Keratinocyte (primary cell): ENCODE measurements at regions not wholly inside any gene's neighbourhood (a gene's known extent, or its start where the extent isn't known, plus 50 kb on each side); places are given as distances from the start of the nearest gene placed in this dataset.

Experiments used
- DNase-seq: peaks from one replicate; pipeline ENCODE4 v3.0.0-alpha.2; 2011; ENCODE audit warnings: low read depth, missing footprints, low spot score
- FAIRE-seq: peaks from 2 replicates; lab custom pipeline; 2011; peaks lifted over from hg19 to GRCh38; lab: Jason Lieb, UNC
- H2AFZ ChIP-seq: 2 replicates; pipeline ENCODE4 v1.6.0; 2012; ENCODE audit warnings: low read length, control low read depth, inconsistent platforms; ENCODE audit not compliant: control insufficient read depth
- H3K27ac ChIP-seq: 2 replicates; pipeline ENCODE4 v1.5.1; 2011; ENCODE audit warnings: low read length; ENCODE audit not compliant: control insufficient read depth, insufficient read depth
- H3K27me3 ChIP-seq: 3 replicates; pipeline ENCODE4 v1.6.0; 2011; ENCODE audit warnings: low read length; ENCODE audit not compliant: control insufficient read depth, insufficient read depth; ENCODE audit errors: extremely low read depth
- H3K36me3 ChIP-seq, 2 experiments: 2 replicates in 1 of 2; 3 replicates in 1 of 2; pipeline ENCODE4 v1.5.1; 2011; ENCODE audit warnings: low read length in 2 of 2, mild to moderate bottlenecking in 1 of 2; ENCODE audit not compliant: control insufficient read depth in 2 of 2, insufficient read depth in 2 of 2; ENCODE audit errors: extremely low read depth in 1 of 2
- H3K4me1 ChIP-seq: 3 replicates; pipeline ENCODE4 v1.5.1; 2011; ENCODE audit warnings: low read length; ENCODE audit not compliant: control insufficient read depth, insufficient read depth; ENCODE audit errors: extremely low read depth
- H3K4me2 ChIP-seq: 3 replicates; pipeline ENCODE4 v1.6.0; 2011; ENCODE audit warnings: low read depth, low read length; ENCODE audit not compliant: control insufficient read depth, insufficient read depth; ENCODE audit errors: extremely low read depth
- H3K4me3 ChIP-seq, 3 experiments: fragments of 200-600 bp in 1 of 3; sonication (generic) in 1 of 3; 2 replicates in 2 of 3; 3 replicates in 1 of 3; pipeline ENCODE4 v1.5.1; 2011 to 2016; ENCODE audit warnings: low read length in 3 of 3, mild to moderate bottlenecking in 3 of 3, control low read depth in 2 of 3, inconsistent platforms in 1 of 3, low read depth in 1 of 3, mixed read lengths in 1 of 3, mixed run types in 1 of 3, moderate library complexity in 1 of 3; ENCODE audit not compliant: control insufficient read depth in 2 of 3, insufficient read depth in 2 of 3; ENCODE audit errors: extremely low read depth in 1 of 3
- H3K79me2 ChIP-seq: 2 replicates; pipeline ENCODE4 v1.6.0; 2012; ENCODE audit warnings: low read length; ENCODE audit not compliant: control insufficient read depth, insufficient read depth
- H3K9ac ChIP-seq: 3 replicates; pipeline ENCODE4 v1.6.0; 2011; ENCODE audit warnings: low read length; ENCODE audit not compliant: control insufficient read depth, insufficient read depth; ENCODE audit errors: extremely low read depth
- H3K9me1 ChIP-seq: 3 replicates; pipeline ENCODE4 v1.6.0; 2011; ENCODE audit warnings: low read length; ENCODE audit not compliant: control insufficient read depth, insufficient read depth; ENCODE audit errors: extremely low read depth
- H3K9me3 ChIP-seq: 2 replicates; pipeline ENCODE4 v1.5.1; 2012; ENCODE audit warnings: low read depth, low read length; ENCODE audit not compliant: control insufficient read depth
- H4K20me1 ChIP-seq: 3 replicates; pipeline ENCODE4 v1.6.0; 2011; ENCODE audit warnings: low read length; ENCODE audit not compliant: control insufficient read depth, insufficient read depth; ENCODE audit errors: extremely low read depth
- CTCF ChIP-seq, 3 experiments: IDR thresholded peaks in 1 of 3; conservative IDR thresholded peaks in 1 of 3; optimal IDR thresholded peaks in 1 of 3; 2 replicates in 2 of 3; 3 replicates in 1 of 3; pipeline versions ENCODE3 to v1.5.1; 2011; ENCODE audit warnings: low read length in 3 of 3, mild to moderate bottlenecking in 3 of 3, moderate library complexity in 2 of 3, control low read depth in 1 of 3, inconsistent platforms in 1 of 3; ENCODE audit not compliant: insufficient read depth in 2 of 3; ENCODE audit errors: extremely low read depth in 1 of 3
- EZH2 ChIP-seq: IDR thresholded peaks from one replicate; pipeline ENCODE4 v1.6.1; 2012; ENCODE audit warnings: inconsistent platforms, mild to moderate bottlenecking, low read length, moderate library complexity
- dilution Hi-C: fragments of 300-500 bp; cut with MboI; formaldehyde crosslinking; loops from one replicate; pipeline ENCODE4 v1.7.0; 2020; ENCODE audit warnings: low sequenced_read_pairs; ENCODE audit not compliant: extremely low pct_ligation_motif_present

GRCh38 chr4:178577933-178578332 lies 1135.7 kb upstream of the AGA start:
- Histone ChIP-seq H3K36me3 (no peaks in the 10 kb centered on the region), H2AFZ (no peak overlapping the region), H3K4me1 (no peaks in the 10 kb centered on the region), H3K27ac (no peak overlapping the region), H3K4me3 (no peak overlapping the region), H3K9me3 (no peaks in the 10 kb centered on the region), H3K79me2 (no peaks in the 10 kb centered on the region), H3K27me3 (no peaks in the 10 kb centered on the region), H4K20me1 (no peaks in the 10 kb centered on the region), H3K9me1 (no peaks in the 10 kb centered on the region), H3K9ac (no peak overlapping the region), H3K4me2 (no peak overlapping the region)
- TF ChIP-seq CTCF (optimal IDR thresholded peaks at IDR 0.05 in 1 of 3, IDR thresholded peaks at IDR 0.05 in 1 of 3, conservative IDR thresholded peaks at IDR 0.05 in 1 of 3; ENCODE audit: extremely low read depth in 1 of 3, insufficient read depth in 2 of 3, low read length in 3 of 3) (no peak), EZH2 (no peak)
- no peak for DNase-seq
- dilution Hi-C loops: no loop called here
- FAIRE-seq: no peak

- Histone ChIP-seq H3K9me1 (no peaks in the 10 kb centered on the region), H2AFZ (no peak overlapping the region), H3K9me3 (no peaks in the 10 kb centered on the region), H3K27ac (no peak overlapping the region), H3K27me3 (no peaks in the 10 kb centered on the region), H4K20me1 (no peaks in the 10 kb centered on the region), H3K4me1 (no peaks in the 10 kb centered on the region), H3K4me2 (no peak overlapping the region), H3K36me3 (no peaks in the 10 kb centered on the region), H3K4me3 (no peak overlapping the region), H3K9ac (no peak overlapping the region), H3K79me2 (no peaks in the 10 kb centered on the region)
- TF ChIP-seq EZH2: no peak
- no peak for TF ChIP-seq CTCF (optimal IDR thresholded peaks at IDR 0.05 in 1 of 3, IDR thresholded peaks at IDR 0.05 in 1 of 3, conservative IDR thresholded peaks at IDR 0.05 in 1 of 3; ENCODE audit: extremely low read depth in 1 of 3, insufficient read depth in 2 of 3, low read length in 3 of 3)
- FAIRE-seq (no peak), DNase-seq (no peak)
- dilution Hi-C loops: no loop called here
These were observed 1153.4 kb upstream of the AGA start for GRCh38 chr4:178595500-178596138.
